Type B pancreatic cell (in vitro differentiated cells): ENCODE measurements at regions not wholly inside any gene's neighbourhood (a gene's known extent, or its start where the extent isn't known, plus 50 kb on each side); places are given as distances from the start of the nearest gene placed in this dataset.

Source experiments
- DNase-seq: peaks from one replicate; pipeline ENCODE4 v3.0.0; 2021; ENCODE audit warnings: mixed read lengths; ENCODE audit not compliant: unreplicated experiment; ENCODE audit errors: extremely low spot score
- H3K27ac Mint-ChIP-seq: 2 replicates; pipeline ENCODE4 v1.8.0; 2021; ENCODE audit warnings: mild to moderate bottlenecking, mixed read lengths
- H3K27me3 Mint-ChIP-seq: 2 replicates; pipeline ENCODE4 v1.8.0; 2021; ENCODE audit warnings: mixed read lengths
- H3K36me3 Mint-ChIP-seq: 2 replicates; pipeline ENCODE4 v1.8.0; 2021; ENCODE audit warnings: mixed read lengths
- H3K4me1 Mint-ChIP-seq: one replicate; pipeline ENCODE4 v1.8.0; 2021; ENCODE audit warnings: mixed read lengths; ENCODE audit not compliant: unreplicated experiment
- H3K4me3 Mint-ChIP-seq: 2 replicates; pipeline ENCODE4 v1.8.0; 2021; ENCODE audit warnings: mild to moderate bottlenecking, mixed read lengths
- H3K9me3 Mint-ChIP-seq: 2 replicates; pipeline ENCODE4 v1.8.0; 2021; ENCODE audit warnings: mixed read lengths
- TF ChIP-seq, protein P1 (sequence below): fragments of 200-600 bp; sonication (generic); conservative IDR thresholded peaks from 2 replicates; pipeline ENCODE4 v1.5.0; 2021; ENCODE audit warnings: antibody characterized with exemption, mild to moderate bottlenecking

DNA sequence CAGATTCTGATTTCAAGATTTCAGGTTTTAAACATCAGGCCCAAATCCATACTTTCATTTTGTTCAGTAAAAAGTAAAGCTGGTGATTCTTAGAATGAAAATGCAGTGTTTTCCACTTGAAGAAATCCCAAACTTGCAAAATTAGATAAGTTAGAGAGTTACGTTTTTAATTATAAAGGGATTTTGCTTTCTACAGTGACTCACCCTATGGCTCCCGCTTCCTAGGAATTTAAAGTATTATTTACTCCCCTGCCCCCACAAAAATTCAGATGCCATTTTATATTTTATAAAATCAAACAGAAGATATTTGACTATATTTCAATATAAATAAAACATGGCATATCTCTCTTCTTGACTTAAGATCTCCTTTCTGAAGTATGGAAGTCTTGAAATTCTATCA lies 402.9 kb downstream of the ZSWIM6 start:
- Mint-ChIP-seq H3K4me1 (peaks cover 28% of the 10 kb centered on the region), H3K27me3 (peaks cover 25% of the 10 kb centered on the region), H3K27ac (no peak overlapping the region), H3K9me3 (no peaks in the 10 kb centered on the region), H3K36me3 (no peaks in the 10 kb centered on the region), H3K4me3 (no peak overlapping the region)
- TF ChIP-seq, protein P1, sequence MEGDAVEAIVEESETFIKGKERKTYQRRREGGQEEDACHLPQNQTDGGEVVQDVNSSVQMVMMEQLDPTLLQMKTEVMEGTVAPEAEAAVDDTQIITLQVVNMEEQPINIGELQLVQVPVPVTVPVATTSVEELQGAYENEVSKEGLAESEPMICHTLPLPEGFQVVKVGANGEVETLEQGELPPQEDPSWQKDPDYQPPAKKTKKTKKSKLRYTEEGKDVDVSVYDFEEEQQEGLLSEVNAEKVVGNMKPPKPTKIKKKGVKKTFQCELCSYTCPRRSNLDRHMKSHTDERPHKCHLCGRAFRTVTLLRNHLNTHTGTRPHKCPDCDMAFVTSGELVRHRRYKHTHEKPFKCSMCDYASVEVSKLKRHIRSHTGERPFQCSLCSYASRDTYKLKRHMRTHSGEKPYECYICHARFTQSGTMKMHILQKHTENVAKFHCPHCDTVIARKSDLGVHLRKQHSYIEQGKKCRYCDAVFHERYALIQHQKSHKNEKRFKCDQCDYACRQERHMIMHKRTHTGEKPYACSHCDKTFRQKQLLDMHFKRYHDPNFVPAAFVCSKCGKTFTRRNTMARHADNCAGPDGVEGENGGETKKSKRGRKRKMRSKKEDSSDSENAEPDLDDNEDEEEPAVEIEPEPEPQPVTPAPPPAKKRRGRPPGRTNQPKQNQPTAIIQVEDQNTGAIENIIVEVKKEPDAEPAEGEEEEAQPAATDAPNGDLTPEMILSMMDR = no peak
- DNase-seq = no peak

DNA sequence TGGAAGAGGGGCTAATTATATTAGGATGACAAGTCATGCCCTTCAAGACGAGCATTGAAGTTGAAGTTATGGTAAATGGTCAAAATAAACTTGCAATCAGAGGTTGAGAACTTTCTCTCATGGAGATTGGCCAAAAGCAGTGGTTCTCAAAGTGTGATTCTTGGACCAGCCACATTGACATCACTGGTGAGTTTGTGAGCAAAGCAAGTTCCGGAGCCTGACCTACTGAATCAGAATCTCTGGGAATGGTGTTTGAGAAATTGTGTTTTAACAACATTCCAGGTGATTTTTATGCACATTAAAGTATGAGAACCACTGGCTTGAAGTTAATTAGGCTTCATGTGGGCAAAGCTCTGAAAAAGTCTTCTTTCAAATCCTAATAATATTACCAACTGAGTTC lies 403.5 kb downstream of the ZSWIM6 start:
- Mint-ChIP-seq H3K27ac (no peak overlapping the region), H3K36me3 (no peaks in the 10 kb centered on the region), H3K27me3 (peaks cover 20% of the 10 kb centered on the region)

DNA sequence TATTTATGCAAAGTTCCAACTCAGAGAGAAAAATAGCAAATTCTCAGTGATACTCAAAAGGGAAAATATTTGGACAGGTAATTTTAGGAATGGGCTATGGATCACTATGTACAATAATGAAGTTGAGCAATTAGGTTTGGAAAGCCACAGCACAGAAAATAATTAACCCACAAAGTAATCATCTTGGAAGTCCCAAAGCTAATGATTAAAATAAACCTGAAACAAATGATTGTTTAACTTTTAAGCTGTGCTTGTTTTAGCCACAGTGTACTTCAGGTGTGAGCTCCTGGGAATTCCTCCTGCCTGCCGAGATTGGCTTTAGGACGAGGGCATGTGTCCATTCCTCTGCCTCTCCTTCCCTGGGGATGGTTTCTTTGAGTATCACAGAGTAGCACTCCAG lies 403.9 kb downstream of the ZSWIM6 start:
- Mint-ChIP-seq H3K4me1 (peaks cover 20% of the 10 kb centered on the region), H3K27ac (no peak overlapping the region), H3K4me3 (no peak overlapping the region), H3K27me3 (peaks cover 17% of the 10 kb centered on the region), H3K36me3 (no peaks in the 10 kb centered on the region), H3K9me3 (no peaks in the 10 kb centered on the region)
- no peak for DNase-seq
- TF ChIP-seq, protein P1 = no peak

More for the DNA sequence above, 403.5 kb downstream of the ZSWIM6 start:
- TF ChIP-seq, protein P1 = no peak
- Mint-ChIP-seq H3K9me3 (no peaks in the 10 kb centered on the region), H3K4me3 (no peak overlapping the region), H3K4me1 (peaks cover 22% of the 10 kb centered on the region)
- DNase-seq = no peak

DNA sequence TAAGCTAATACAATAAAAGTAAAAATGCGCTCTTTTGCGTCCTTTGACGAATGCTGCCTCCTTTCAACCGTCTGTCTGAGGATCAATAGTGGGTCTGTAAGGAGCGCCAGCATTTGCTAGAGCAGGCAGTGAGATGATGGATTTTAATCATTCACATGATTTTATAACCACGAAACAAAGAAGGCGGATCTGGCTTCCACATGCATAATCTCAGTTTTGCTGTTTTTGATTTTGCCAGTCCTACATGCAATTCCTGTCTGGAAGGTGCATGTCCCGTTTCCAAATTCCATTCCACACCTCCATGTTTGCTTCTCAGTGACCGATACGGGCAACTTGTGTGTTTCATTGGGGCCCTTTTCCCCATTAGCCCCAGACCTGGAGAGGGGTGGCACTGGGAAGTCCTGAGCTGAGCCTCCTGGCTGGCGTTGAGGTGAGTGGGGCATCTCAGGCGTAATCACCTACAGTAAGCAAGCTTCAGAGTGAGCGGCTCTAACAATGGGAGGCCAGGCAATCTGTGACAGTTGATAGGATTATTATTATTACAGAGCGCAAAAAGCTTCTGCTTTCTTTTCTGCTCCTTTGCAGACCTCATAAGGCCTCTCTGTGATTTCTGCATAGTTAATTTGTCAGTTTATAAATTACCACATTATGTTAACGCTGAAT lies 405.4 kb downstream of the ZSWIM6 start:
- H3K9me3 Mint-ChIP-seq = no peaks in the 10 kb centered on the region
- no peaks in the 10 kb centered on the region for H3K36me3 Mint-ChIP-seq
- peaks cover 12% of the 10 kb centered on the region for H3K4me1 Mint-ChIP-seq
- H3K27me3 Mint-ChIP-seq = peaks cover 4% of the 10 kb centered on the region
- DNase-seq = no peak
- TF ChIP-seq, protein P1 = no peak
- H3K4me3 Mint-ChIP-seq = no peak overlapping the region
- no peak overlapping the region for H3K27ac Mint-ChIP-seq

DNA sequence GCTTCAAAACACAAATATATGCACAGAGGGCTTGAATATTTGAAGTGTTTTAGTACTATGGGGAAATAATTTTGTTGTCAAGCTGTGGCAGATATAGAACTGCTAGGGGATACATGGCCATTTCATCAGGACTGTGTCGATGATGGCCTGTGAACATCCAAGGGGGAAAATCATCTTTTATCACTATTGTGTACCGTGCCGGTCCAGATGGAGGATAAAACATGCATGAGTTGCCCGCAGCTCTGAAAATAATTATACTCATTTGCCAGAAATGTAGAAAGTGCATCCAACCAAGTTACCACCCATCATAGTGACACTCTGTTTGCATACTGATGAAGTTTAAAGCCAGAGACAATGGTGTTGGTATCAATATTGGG lies 405.9 kb downstream of the ZSWIM6 start:
- Mint-ChIP-seq H3K4me3 (no peak overlapping the region), H3K36me3 (no peaks in the 10 kb centered on the region)

More for the DNA sequence above, 405.9 kb downstream of the ZSWIM6 start:
- TF ChIP-seq, protein P1 = no peak
- H3K27me3 Mint-ChIP-seq = peaks cover 3% of the 10 kb centered on the region
- H3K9me3 Mint-ChIP-seq = no peaks in the 10 kb centered on the region
- H3K27ac Mint-ChIP-seq = no peak overlapping the region
- H3K4me1 Mint-ChIP-seq = peaks cover 10% of the 10 kb centered on the region
- DNase-seq = no peak
